ENCODE measurements at regions not wholly inside any gene's neighbourhood (a gene's known extent, or its start where the extent isn't known, plus 50 kb on each side); places are given as distances from the start of the nearest gene placed in this dataset.
"Not testable (repeated sequence)": the region's sequence is repeated elsewhere in the genome, so short reads cannot be mapped to it uniquely, and the experiment has no call there.

DNA sequence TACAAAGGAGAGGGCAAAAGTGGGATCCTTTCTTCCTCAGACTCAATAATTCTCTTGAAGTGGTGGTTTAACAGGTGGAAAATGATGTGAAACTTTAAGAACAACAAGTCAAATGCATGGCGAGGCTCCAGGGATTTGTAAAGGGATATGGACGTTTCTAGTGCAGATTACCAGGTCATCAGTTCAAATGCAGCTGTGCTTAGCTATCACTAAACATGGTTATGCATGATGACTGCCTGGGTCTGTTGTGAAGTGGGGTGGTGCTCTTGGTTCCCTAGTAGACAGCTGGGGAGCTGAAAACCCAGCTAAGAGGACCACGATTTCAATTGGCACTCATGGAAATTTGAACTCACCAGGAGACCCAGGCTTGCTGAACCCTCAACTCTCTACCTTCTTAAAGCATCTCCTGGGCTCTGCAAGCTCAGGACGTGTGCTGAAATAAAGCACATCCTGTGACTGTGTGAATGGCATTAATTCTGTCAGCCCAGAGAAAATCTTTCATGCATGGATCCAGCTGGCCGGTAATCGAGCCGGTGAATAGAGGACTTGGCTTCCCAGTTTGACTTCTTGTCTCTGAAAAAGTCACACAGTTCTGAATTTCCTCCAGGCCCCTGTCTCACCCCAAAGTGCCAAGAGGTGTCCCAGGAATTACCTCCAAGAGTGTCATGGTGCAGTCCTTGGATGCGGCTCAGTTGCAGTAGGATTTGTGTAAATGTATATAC lies 146.1 kb downstream of the MTX2 start:
- Mint-ChIP-seq H3K4me1 (ENCODE audit: low read depth) (no peaks in the 10 kb centered on the region), H3K9me3 (no peaks in the 10 kb centered on the region), H3K4me3 (no peak overlapping the region), H3K27me3 (ENCODE audit: low read depth) (peaks cover 25% of the 10 kb centered on the region), H3K36me3 (ENCODE audit: insufficient read depth) (no peaks in the 10 kb centered on the region)
- no peak for ATAC-seq
- no peak for DNase-seq

DNA sequence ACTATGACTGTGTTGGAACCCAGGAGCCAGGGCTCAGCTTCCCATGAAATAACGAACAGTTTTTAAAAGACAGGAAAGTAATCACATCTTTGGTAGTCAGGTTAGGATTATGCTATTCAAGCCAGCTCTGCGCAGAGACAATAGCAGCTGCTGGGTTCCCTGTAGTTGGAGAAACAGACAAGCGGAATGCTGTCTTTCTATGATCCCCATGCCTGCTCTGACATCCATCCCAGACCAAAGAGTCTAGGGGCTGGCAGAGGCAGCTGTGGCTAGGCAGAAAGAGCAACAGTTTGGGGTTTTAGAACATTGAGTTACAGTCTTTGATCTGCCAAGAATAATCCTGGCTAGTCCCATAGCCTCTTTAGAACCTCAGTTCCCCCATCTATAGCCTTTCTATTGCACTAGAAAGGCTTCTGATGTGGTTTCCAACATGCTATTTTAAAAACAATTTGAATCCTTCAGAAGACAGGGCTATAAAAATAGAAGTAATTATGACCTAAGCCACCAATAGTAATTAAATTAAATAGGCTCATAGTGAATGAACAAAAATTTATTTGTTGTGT lies 146.8 kb downstream of the MTX2 start:
- Mint-ChIP-seq H3K4me1 (ENCODE audit: low read depth) (no peaks in the 10 kb centered on the region), H3K27me3 (ENCODE audit: low read depth) (peaks cover 22% of the 10 kb centered on the region), H3K4me3 (no peak overlapping the region), H3K9me3 (no peaks in the 10 kb centered on the region), H3K36me3 (ENCODE audit: insufficient read depth) (no peaks in the 10 kb centered on the region)
- DNase-seq (no peak), ATAC-seq (no peak)

DNA sequence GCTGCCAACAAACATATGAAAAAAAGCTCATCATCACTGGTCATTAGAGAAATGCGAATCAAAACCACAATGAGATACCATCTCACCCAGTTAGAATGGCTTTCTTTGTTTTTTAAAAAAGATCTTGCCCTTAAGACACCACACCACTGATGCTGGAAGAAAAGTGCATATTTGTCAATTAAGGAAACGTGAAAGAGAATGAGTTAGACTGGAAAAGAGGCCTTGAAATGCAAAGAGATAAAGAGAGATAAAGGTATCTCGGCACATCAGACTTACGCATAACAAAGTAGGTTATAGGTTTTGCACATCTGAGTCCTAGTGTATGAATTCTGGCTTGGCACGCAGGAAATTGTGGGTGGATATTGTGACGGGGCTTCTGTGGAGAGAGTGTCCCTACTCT lies 149.5 kb downstream of the MTX2 start:
- Mint-ChIP-seq H3K4me3 (no peak overlapping the region), H3K36me3 (ENCODE audit: insufficient read depth) (no peaks in the 10 kb centered on the region), H3K4me1 (ENCODE audit: low read depth) (no peaks in the 10 kb centered on the region), H3K9me3 (no peaks in the 10 kb centered on the region), H3K27me3 (ENCODE audit: low read depth) (peaks cover 14% of the 10 kb centered on the region)
- no peak for DNase-seq
- no peak for ATAC-seq

- no peaks in the 10 kb centered on the region for H3K4me1 Mint-ChIP-seq (ENCODE audit: low read depth)
- ATAC-seq (no peak), DNase-seq (no peak)
- H3K27me3 Mint-ChIP-seq (ENCODE audit: low read depth), result peaks cover 10% of the 10 kb centered on the region
- no peaks in the 10 kb centered on the region for H3K9me3 Mint-ChIP-seq
- H3K4me3 Mint-ChIP-seq, result no peak overlapping the region
- H3K36me3 Mint-ChIP-seq (ENCODE audit: insufficient read depth), result no peaks in the 10 kb centered on the region
Observed at GRCh38 chr2:176419591-176420071, 150.4 kb downstream of the MTX2 start.

- H3K27me3 Mint-ChIP-seq (ENCODE audit: low read depth), result peaks cover 13% of the 10 kb centered on the region
- no peaks in the 10 kb centered on the region for H3K9me3 Mint-ChIP-seq
- ATAC-seq (no peak), DNase-seq (no peak)
- H3K36me3 Mint-ChIP-seq (ENCODE audit: insufficient read depth), result no peaks in the 10 kb centered on the region
- no peak overlapping the region for H3K4me3 Mint-ChIP-seq
- H3K4me1 Mint-ChIP-seq (ENCODE audit: low read depth), result no peaks in the 10 kb centered on the region
Observed at GRCh38 chr2:176421297-176422050, 152.2 kb downstream of the MTX2 start.

DNA sequence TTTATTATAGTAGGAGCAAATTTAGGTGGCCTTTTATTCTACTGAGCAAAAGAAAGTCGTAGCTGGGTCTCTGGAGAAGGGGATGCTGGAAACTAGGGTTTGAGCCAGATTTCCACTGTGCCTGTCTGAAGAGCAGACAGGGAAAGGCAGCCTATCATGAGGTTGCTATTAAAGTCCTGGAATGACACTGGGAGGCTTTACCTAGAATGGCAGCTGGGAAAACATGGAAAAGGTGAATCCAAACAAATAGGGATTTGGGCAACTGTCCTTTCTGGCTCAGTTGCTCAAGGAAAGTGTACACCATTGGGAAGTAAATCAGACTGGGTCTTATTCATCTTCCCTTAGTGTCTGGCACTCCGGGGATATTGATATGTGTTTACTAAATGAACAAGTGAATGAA lies 154.6 kb downstream of the MTX2 start:
- Mint-ChIP-seq H3K4me1 (ENCODE audit: low read depth) (no peaks in the 10 kb centered on the region), H3K4me3 (no peak overlapping the region), H3K27me3 (ENCODE audit: low read depth) (peaks cover 15% of the 10 kb centered on the region), H3K9me3 (no peaks in the 10 kb centered on the region), H3K36me3 (ENCODE audit: insufficient read depth) (no peaks in the 10 kb centered on the region)
- DNase-seq (no peak), ATAC-seq (no peak)

DNA sequence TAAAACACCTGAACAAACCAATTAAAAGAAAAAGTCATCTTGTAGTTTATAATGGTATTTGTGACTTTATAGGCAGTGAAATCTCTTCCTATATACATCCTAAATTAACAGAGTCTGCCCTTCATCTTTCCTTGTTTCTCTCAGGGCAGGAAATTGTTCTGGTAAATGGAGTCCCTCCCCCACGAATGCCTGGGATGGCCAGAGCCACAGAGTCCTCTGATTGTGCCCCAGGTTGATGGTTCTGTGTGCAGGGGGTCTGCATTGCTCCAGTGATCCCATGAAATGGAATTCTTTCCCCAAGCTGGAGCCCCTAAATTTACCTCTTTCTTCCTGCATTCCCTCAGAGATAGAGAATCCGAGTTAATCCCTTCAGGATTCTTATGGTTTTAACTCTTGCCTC lies 155.5 kb downstream of the MTX2 start:
- Mint-ChIP-seq H3K4me3 (no peak overlapping the region), H3K36me3 (ENCODE audit: insufficient read depth) (no peaks in the 10 kb centered on the region), H3K9me3 (no peaks in the 10 kb centered on the region), H3K4me1 (ENCODE audit: low read depth) (no peaks in the 10 kb centered on the region), H3K27me3 (ENCODE audit: low read depth) (peaks cover 15% of the 10 kb centered on the region)
- DNase-seq (no peak), ATAC-seq (no peak)

DNA sequence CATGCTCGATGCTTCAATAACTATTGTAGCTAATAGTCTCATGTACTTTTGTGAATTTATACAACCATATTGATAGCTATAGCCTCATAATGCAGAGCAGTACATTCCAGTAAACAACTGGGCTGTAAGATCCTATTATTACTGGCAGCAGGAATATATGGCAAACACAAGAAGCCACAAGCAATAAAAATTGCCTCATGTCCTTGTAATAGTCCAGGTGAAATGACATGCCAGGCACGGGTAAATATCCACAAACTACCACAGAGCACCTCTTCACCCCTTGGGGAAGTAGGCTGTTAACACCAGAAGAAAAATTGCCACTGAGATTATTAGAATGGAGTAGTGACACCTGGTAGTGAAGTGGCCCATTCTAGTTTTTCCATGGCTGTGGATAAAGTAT lies 158.3 kb downstream of the MTX2 start:
- Mint-ChIP-seq H3K9me3 (no peaks in the 10 kb centered on the region), H3K36me3 (ENCODE audit: insufficient read depth) (no peaks in the 10 kb centered on the region), H3K27me3 (ENCODE audit: low read depth) (peaks cover 11% of the 10 kb centered on the region), H3K4me3 (no peak overlapping the region), H3K4me1 (ENCODE audit: low read depth) (no peaks in the 10 kb centered on the region)
- ATAC-seq (no peak), DNase-seq (no peak)

- not testable (repeated sequence) for H3K4me3 Mint-ChIP-seq; H3K36me3 Mint-ChIP-seq (ENCODE audit: insufficient read depth); DNase-seq; H3K4me1 Mint-ChIP-seq (ENCODE audit: low read depth); H3K9me3 Mint-ChIP-seq; ATAC-seq
- peaks cover 10% of the 10 kb centered on the region for H3K27me3 Mint-ChIP-seq (ENCODE audit: low read depth)
Observed at GRCh38 chr2:176428944-176429469, 159.8 kb downstream of the MTX2 start.

- H3K9me3 Mint-ChIP-seq, result peaks cover 3% of the 10 kb centered on the region
- H3K4me3 Mint-ChIP-seq, result no peak overlapping the region
- ATAC-seq (no peak), DNase-seq (no peak)
- peaks cover 23% of the 10 kb centered on the region for H3K27me3 Mint-ChIP-seq (ENCODE audit: low read depth)
- no peaks in the 10 kb centered on the region for H3K4me1 Mint-ChIP-seq (ENCODE audit: low read depth)
- H3K36me3 Mint-ChIP-seq (ENCODE audit: insufficient read depth), result no peaks in the 10 kb centered on the region
Observed at GRCh38 chr2:176432434-176432833, 163.2 kb downstream of the MTX2 start.

DNA sequence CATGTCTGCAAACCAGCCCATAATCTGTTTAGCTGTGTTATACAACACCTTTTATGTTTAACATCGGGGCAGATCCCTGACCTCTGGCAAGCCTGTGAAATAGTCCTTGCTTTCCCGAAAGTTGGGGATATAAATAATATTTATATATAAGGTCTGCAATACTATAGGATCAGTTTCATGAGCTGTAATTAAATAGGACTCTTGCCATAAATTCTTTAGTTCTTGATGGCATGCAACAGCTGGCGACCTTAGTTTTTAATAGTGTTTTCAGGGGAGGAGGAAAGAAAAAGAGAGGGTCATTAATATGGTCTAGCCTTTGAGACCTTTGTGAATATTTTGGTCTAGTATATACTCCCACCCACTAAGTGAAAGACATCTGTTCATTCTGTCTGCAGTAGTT lies 166.5 kb downstream of the MTX2 start:
- no peaks in the 10 kb centered on the region for H3K4me1 Mint-ChIP-seq (ENCODE audit: low read depth)
- peaks cover 3% of the 10 kb centered on the region for H3K9me3 Mint-ChIP-seq
- ATAC-seq (no peak), DNase-seq (no peak)
- H3K4me3 Mint-ChIP-seq, result no peak overlapping the region
- H3K36me3 Mint-ChIP-seq (ENCODE audit: insufficient read depth), result no peaks in the 10 kb centered on the region
- peaks cover 33% of the 10 kb centered on the region for H3K27me3 Mint-ChIP-seq (ENCODE audit: low read depth)

DNA sequence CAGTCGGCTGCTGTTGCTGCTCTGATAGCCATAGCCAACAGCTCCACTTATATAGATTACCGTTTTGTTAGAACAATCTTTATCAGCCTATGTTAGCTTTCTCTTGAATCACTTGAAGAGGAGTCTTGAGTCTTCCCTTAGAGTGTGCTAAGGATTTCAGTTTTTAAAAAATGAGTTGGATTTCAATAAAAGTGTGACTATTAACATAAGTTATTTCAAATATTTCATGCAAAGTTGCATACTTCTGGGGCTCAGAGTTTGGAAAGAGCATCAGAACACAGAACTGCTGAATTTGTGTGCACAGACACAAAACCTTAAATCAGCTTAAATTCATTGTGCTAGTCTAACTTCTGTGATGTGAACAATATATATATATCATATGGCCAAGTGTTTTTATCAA lies 174.7 kb downstream of the MTX2 start:
- peaks cover 5% of the 10 kb centered on the region for H3K27me3 Mint-ChIP-seq (ENCODE audit: low read depth)
- H3K36me3 Mint-ChIP-seq (ENCODE audit: insufficient read depth), result no peaks in the 10 kb centered on the region
- H3K4me1 Mint-ChIP-seq (ENCODE audit: low read depth), result no peaks in the 10 kb centered on the region
- ATAC-seq (no peak), DNase-seq (no peak)
- no peaks in the 10 kb centered on the region for H3K9me3 Mint-ChIP-seq
- H3K4me3 Mint-ChIP-seq, result no peak overlapping the region

DNA sequence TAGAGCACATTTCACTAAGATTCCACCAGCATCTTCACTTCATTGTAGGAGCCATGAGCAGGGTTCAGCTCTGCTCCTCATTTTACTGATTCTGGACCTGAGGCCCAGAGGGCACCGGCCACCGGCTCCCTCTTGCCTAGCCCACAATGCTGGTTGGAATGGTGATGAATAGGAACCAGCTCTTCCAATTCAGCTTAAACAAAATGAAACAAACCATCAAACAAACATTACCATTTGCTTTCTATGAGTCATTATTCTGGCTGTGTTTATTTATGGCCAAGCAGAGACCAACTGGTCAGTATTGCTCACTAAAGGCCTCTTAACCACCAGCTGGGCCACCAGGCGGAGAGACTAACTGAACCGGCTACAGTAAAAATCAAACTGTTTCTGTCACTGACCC lies 176.7 kb downstream of the MTX2 start:
- Mint-ChIP-seq H3K4me3 (no peak overlapping the region), H3K9me3 (no peaks in the 10 kb centered on the region), H3K36me3 (ENCODE audit: insufficient read depth) (no peaks in the 10 kb centered on the region), H3K4me1 (ENCODE audit: low read depth) (no peaks in the 10 kb centered on the region), H3K27me3 (ENCODE audit: low read depth) (peaks cover 2% of the 10 kb centered on the region)
- ATAC-seq (no peak), DNase-seq (no peak)

DNA sequence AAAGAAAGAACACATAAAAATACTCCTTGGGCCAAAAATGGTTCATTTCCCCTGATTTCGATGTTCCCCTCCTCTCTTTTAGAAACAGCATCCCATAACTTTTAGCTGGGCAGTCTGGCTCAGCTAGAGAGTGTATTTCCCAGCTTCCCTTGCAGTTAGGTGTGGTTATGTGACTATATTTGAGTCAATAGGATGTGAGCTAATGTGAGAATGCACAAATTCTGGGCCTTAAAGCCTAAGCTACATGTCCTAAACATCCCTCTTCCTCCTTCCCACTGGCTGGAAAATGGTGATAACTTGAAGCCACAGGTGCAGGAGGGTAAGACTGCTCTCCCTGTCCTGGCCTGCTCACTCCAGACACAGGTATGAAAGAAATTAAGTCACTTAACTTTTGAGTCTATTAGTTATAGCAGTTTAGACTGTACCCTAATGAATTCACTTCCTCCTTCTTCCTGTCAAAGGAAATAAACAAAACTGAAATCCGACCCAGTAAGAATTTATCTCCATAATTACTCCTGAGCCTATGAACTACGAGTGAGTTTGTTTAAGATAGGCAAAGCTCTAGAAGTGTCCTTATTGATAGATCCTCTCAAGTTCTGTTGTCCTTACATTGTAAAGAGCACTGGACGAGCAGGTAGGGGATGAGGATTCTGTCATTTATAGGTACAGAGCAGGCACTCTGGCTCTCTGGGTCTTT lies 177.6 kb downstream of the MTX2 start:
- ATAC-seq (no peak), DNase-seq (no peak)
- H3K27me3 Mint-ChIP-seq (ENCODE audit: low read depth), result no peaks in the 10 kb centered on the region
- H3K4me3 Mint-ChIP-seq, result no peak overlapping the region
- no peaks in the 10 kb centered on the region for H3K36me3 Mint-ChIP-seq (ENCODE audit: insufficient read depth)
- H3K4me1 Mint-ChIP-seq (ENCODE audit: low read depth), result no peaks in the 10 kb centered on the region
- no peaks in the 10 kb centered on the region for H3K9me3 Mint-ChIP-seq
